ENCODE measurements at regions not wholly inside any gene's neighbourhood (a gene's known extent, or its start where the extent isn't known, plus 50 kb on each side); places are given as distances from the start of the nearest gene placed in this dataset.

GRCh38 chr3:72601060-72601459, 247.2 kb downstream of the SHQ1 start (continued):
- TF ChIP-seq CHD7 (IDR thresholded peaks at IDR 0.05; ENCODE audit: insufficient replicate concordance, low read length) (no peak), EP300 (IDR thresholded peaks at IDR 0.05; ENCODE audit: borderline replicate concordance in 1 of 2, low read depth in 2 of 2, low read length in 2 of 2) (no peak), CBX5 (IDR thresholded peaks at IDR 0.05; ENCODE audit: low read depth, low read length) (no peak), CREB1 (IDR thresholded peaks at IDR 0.05) (no peak), SP1 (IDR thresholded peaks at IDR 0.05; ENCODE audit: low read depth, low read length) (no peak), KDM4A (IDR thresholded peaks at IDR 0.05; ENCODE audit: low read depth, low read length, severe bottlenecking) (no peak), RAD21 (IDR thresholded peaks at IDR 0.05 in 1 of 2, conservative IDR thresholded peaks at IDR 0.05 in 1 of 2; ENCODE audit: low read depth in 2 of 2, low read length in 2 of 2) (no peak), ATF2 (IDR thresholded peaks at IDR 0.05; ENCODE audit: low read length) (no peak), SUZ12 (IDR thresholded peaks at IDR 0.05; ENCODE audit: low read length) (no peak), RBBP5 (IDR thresholded peaks at IDR 0.05; ENCODE audit: borderline replicate concordance, low read depth, low read length) (no peak)

Data from H1 (cell line).